HG03457 (cell line): ENCODE measurements at regions not wholly inside any gene's neighbourhood (a gene's known extent, or its start where the extent isn't known, plus 50 kb on each side); places are given as distances from the start of the nearest gene placed in this dataset.
A peak's percentile ranks its signal among the peaks of the same experiment; 100 is the strongest.
"Not testable (repeated sequence)": the region's sequence is repeated elsewhere in the genome, so short reads cannot be mapped to it uniquely, and the experiment has no call there.

ENCODE experiments used
- ATAC-seq: cut with Tn5 transposase; IDR thresholded peaks from one replicate; pipeline ENCODE4 v1.9.1; 2021; ENCODE audit warnings: moderate number of reproducible peaks; ENCODE audit not compliant: unreplicated experiment

DNA sequence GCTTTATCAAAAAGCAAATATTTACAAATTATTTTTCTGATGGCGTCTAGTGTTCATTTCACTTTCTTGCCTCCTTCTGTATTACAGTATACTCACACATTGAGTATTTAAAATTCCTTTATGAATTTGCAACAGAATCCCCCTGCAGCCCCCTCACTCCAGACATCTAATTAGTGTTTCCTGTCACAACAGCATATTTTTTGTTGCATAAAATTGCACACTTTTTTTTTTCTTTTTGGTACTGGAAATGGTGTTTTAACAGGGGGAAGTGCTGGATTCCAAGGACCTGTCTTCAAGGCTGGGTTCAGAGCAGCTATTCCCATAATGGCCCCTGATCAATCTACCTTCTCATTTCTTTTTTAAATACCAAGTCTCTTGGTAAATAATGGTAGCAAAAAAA is 184.3 kb upstream of the HMCN1 start:
- no peak for ATAC-seq

DNA sequence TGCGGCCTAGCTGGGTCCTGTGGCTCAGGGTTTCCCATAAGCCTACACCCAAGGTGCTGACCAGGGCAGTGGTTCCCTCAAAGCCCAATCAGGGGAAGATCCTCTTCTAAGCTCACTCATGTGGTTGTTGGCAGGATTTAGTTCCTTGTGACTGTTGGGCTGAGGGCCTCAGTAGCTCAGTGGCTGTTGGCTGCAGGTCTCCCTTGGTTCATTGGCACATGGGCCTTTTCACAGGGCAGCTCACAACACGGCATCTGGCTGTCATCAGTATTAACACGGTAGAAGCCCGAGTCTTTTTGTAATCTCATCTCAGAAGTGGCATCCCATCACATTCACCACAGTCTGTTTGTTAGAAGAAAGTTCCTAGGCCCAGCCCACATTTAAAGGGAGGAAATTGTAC is 188.2 kb upstream of the HMCN1 start:
- no peak for ATAC-seq

DNA sequence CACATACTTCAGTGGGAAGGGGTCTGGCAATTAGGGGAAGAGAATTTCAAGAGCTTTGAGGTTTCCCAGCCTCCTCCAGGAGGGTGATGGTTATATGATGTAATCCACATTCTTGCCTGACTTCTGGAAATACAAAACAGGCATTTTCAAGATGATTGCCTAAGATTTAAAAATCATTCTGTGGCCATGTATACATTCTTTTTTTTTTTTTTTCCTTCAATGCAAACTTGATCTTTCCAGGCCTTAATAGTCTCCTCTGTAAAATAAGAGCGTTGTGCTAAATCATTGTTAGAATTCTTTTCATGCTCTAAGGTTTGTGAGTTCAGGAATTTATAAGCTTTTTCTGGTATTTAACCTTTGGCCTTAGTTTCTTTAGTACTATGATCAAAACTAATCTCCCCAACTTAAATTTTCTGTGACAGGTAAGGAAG is 192.3 kb upstream of the HMCN1 start:
- ATAC-seq: no peak

DNA sequence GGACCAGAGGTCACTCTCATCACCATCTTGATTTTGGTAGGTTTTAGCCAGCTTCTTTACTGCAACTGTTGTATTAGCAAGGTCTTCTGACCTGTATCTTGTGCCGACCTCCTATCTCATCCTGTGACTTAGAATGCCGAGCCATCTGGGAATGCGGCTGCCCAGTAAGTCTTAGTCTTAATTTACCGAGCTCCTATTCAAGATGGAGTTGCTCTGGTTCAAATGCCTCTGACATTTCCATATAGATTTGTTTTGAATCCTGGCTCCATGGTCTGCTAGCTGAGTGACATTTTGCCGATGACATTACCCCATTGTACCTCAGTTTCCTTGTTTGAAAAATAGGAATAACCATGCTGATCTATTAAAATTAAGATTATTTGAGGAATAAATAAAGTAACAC is 193.9 kb upstream of the HMCN1 start:
- no peak for ATAC-seq

DNA sequence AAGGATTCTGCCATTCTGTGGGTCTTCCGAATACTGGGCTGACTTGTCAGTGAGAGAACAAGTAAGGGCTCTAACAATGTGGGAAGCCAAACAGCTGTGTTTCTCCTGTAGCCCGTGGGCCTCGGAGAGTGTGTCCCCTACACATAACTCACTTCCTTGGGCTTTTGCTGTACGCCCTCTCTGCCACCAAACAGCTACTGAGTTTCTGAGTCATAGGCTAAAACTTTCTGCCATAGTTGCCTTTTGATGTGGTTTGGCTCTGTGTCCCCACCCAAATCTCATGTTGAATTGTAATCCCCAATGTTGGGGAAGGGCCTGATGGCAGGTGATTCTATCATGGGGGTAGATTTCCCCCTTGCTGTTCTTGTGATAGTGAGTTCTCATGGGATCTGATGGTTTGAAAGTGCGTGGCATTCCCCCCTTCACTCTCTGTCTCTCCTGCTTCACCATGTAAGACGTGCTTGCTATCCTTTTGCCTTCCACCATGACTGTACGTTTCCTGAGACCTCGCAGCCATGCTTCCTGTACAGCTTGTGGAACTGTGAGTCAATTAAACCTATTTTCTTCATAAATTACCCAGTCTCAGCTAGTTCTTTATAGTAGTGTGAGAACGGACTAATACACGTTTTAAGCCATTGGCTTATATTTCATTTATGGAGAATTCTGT is 194.8 kb upstream of the HMCN1 start:
- ATAC-seq: no peak

DNA sequence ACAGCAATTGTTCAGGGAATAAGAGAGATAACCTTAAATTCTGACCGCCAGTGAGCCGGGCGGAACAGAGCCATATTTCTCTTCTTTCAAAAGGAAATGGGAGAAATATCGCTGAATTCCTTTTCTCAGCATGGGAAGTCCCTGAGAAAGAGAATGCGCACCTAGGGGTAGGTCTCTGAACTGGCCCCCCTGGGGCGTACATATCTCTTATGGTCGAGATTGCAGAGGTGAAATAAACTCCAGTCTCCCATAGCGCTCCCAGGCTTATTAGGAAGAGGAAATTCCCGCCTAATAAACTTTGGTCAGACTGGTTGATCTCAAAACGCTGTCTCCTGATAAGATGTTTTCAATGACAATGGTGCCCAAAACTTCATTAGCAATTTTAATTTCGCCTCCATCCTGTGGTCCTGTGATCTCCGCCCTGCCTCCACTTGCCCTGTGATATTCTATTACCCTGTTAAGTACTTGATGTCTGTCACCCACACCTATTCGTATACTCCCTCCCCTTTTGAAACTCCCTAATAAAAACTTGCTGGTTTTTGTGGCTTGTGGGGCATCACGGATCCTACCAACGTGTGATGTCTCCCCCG is 195.8 kb upstream of the HMCN1 start:
- not testable (repeated sequence) for ATAC-seq

DNA sequence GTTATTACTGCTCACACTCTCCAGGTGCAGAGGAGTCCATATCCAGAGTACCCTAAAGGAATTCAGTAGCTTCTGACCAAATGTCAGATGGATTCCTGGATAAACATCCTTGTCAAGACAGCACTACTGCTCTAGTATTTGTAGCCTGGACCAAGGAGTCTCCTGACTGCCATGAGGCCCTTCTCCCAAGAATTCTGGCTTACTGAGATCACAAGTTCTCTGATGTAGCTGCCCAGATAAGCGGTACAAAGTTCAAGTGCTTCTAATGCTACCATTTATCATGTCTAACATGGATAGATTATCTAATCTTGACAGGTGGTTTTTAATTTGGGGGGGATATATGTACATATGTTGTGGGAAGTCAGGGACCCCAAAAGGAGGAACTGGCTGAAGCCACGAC is 196.6 kb upstream of the HMCN1 start:
- ATAC-seq: no peak

- no peak for ATAC-seq
Measured at GRCh38 chr1:185536165-185536920, 197.8 kb upstream of the HMCN1 start.

GRCh38 chr1:185535621-185536020 is 198.6 kb upstream of the HMCN1 start:
- ATAC-seq: no peak

GRCh38 chr1:185534801-185535200 is 199.4 kb upstream of the HMCN1 start:
- no peak for ATAC-seq

- ATAC-seq: no peak
Measured at GRCh38 chr1:185533596-185533995, 200.6 kb upstream of the HMCN1 start.

DNA sequence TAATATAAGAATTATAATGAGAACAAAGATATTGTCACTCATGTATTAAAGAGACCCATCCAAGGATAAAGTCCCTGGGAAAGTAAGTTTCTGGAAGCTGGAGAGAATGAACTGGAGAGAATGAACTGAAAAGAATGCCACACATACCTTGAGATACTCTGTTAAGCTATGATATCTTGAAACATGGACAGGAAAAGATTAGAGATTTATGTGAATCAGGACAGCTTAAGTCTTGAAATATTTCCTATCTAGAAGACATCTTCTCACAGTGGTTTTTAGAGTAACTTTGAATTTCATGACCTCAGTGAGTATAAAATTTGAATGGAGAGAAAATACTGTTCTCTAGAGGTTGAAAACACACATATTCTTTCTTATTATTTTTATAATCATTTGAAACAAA is 201.3 kb upstream of the HMCN1 start:
- ATAC-seq: no peak

- ATAC-seq: no peak
Measured at GRCh38 chr1:185531838-185532237, 202.4 kb upstream of the HMCN1 start.

DNA sequence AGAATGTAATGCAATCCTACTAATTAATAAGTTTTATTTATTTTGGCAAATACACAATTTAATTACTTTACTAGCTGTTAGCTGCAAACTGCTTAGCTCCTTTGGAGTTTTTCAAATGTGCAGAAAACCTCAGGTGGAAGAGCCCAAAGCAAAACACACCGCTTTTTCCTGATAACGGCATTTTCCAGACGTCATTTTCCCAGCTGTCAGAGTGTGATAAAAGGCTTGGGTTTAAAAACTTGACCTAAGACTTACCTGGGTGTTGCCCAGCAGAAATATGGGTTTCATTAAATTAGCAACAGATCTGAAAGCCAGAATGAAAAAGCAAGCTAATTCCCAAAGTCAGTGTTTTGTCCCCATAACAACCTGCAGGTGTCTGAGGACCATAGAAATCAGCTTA is 204.0 kb upstream of the HMCN1 start:
- ATAC-seq: no peak

GRCh38 chr1:185529673-185530072 is 204.5 kb upstream of the HMCN1 start:
- no peak for ATAC-seq

DNA sequence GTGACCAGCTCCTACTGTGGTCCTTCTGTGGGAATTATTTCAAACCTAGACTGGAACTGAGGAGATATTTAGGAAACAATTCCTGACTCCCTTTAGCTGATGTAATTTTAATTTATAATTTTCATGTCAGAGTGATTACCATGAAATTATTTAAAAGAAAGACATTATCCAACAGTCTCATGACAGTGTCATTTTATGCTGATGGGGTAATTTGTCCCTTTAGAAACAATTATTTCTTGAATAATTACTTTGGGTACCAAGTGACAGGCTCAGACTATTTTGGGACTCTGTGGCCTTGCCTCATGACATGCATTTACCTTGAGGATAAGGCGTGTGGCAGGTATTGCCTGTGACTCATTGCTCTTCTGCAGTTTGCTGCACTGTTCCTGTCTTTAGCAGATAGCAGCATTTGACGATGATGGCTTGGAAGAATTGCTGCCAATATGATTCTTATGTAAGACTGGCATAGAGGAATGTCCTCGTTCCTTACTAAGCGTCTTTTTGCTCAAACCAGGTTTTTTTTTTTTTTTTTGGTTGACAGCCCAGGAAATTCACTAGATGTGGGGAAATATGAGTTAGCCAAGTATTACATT is 206.0 kb upstream of the HMCN1 start:
- no peak for ATAC-seq

GRCh38 chr1:185526344-185527307 is 207.6 kb upstream of the HMCN1 start:
- ATAC-seq: peak; percentile 99

GRCh38 chr1:185520188-185520920 is 203.3 kb upstream of the IVNS1ABP start:
- ATAC-seq: peak; percentile 55

GRCh38 chr1:185517808-185518419 is 200.9 kb upstream of the IVNS1ABP start:
- ATAC-seq: no peak

DNA sequence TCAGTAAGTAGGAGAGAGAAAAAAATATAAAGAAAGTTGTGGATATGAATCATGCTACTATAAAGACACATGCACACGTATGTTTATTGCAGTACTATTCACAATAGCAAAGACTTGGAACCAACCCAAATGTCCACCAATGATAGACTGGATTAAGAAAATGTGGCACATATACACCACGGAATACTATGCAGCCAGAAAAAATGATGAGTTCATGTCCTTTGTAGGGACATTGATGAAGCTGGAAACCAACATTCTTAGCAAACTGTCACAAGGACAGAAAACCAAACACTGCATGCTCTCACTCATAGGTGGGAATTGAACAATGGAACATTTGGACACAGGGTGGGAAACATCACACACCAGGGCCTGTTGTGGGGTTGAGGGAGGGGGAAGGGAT is 200.3 kb upstream of the IVNS1ABP start:
- ATAC-seq: not testable (repeated sequence)
